H9 (cell line): ENCODE measurements at regions not wholly inside any gene's neighbourhood (a gene's known extent, or its start where the extent isn't known, plus 50 kb on each side); places are given as distances from the start of the nearest gene placed in this dataset.

Experiments used
- DNase-seq: peaks from one replicate; pipeline ENCODE4 v3.0.0-alpha.2; 2017
- H2AFZ ChIP-seq: one replicate; pipeline ENCODE4 v1.6.1; 2013; ENCODE audit warnings: mild to moderate bottlenecking, low read length, control low read depth, moderate library complexity
- H2AK5ac ChIP-seq: 2 replicates; pipeline ENCODE4 v1.6.1; 2013; ENCODE audit warnings: low read length, control low read depth, mixed read lengths; ENCODE audit not compliant: insufficient read length
- H2BK120ac ChIP-seq: one replicate; pipeline ENCODE4 v1.6.1; 2013; ENCODE audit warnings: low read depth, mild to moderate bottlenecking, low read length, control low read depth, inconsistent platforms; ENCODE audit not compliant: poor library complexity, severe bottlenecking
- H2BK12ac ChIP-seq: 2 replicates; pipeline ENCODE4 v1.6.1; 2013; ENCODE audit warnings: low read length, control low read depth, mixed read lengths, low read depth; ENCODE audit not compliant: insufficient read length
- H2BK15ac ChIP-seq: 2 replicates; pipeline ENCODE4 v1.6.1; 2013; ENCODE audit warnings: low read depth, low read length, control low read depth
- H2BK20ac ChIP-seq: one replicate; pipeline ENCODE4 v1.6.1; 2013; ENCODE audit warnings: low read depth, mild to moderate bottlenecking, low read length, control low read depth, inconsistent platforms; ENCODE audit not compliant: poor library complexity, severe bottlenecking
- H2BK5ac ChIP-seq: 2 replicates; pipeline ENCODE4 v1.6.1; 2013; ENCODE audit warnings: low read length, control low read depth, mixed read lengths; ENCODE audit not compliant: insufficient read length
- H3K14ac ChIP-seq: 2 replicates; pipeline ENCODE4 v1.6.1; 2013; ENCODE audit warnings: low read length, control low read depth; ENCODE audit not compliant: insufficient read depth
- H3K18ac ChIP-seq: 2 replicates; pipeline ENCODE4 v1.6.1; 2013; ENCODE audit warnings: low read depth, mild to moderate bottlenecking, mixed read lengths, low read length, control low read depth; ENCODE audit not compliant: insufficient read length
- H3K23ac ChIP-seq: 2 replicates; pipeline ENCODE4 v1.6.1; 2013; ENCODE audit warnings: low read length, control low read depth, mixed read lengths, low read depth; ENCODE audit not compliant: insufficient read length
- H3K23me2 ChIP-seq: 2 replicates; pipeline ENCODE4 v1.6.1; 2013; ENCODE audit warnings: low read depth, mild to moderate bottlenecking, mixed read lengths, low read length, control low read depth; ENCODE audit not compliant: insufficient read length, poor library complexity, severe bottlenecking
- H3K27ac ChIP-seq: 2 replicates; pipeline ENCODE4 v1.5.1; 2013; ENCODE audit warnings: low read length, control low read depth, mixed read lengths, low read depth; ENCODE audit not compliant: insufficient read length
- H3K27me3 ChIP-seq: 2 replicates; pipeline ENCODE4 v1.6.1; 2013; ENCODE audit warnings: low read length, control low read depth, inconsistent platforms; ENCODE audit not compliant: insufficient read depth
- H3K4ac ChIP-seq: 2 replicates; pipeline ENCODE4 v1.6.1; 2013; ENCODE audit warnings: low read depth, mild to moderate bottlenecking, control low read depth, inconsistent platforms, low read length, moderate library complexity
- H3K4me1 ChIP-seq: 2 replicates; pipeline ENCODE4 v1.6.1; 2013; ENCODE audit warnings: low read length, control low read depth, inconsistent platforms; ENCODE audit not compliant: insufficient read depth
- H3K4me2 ChIP-seq: 2 replicates; pipeline ENCODE4 v1.6.1; 2013; ENCODE audit warnings: low read length, control low read depth, mixed read lengths; ENCODE audit not compliant: insufficient read length, insufficient read depth
- H3K56ac ChIP-seq: 2 replicates; pipeline ENCODE4 v1.6.1; 2013; ENCODE audit warnings: low read depth, mild to moderate bottlenecking, mixed read lengths, low read length, control low read depth; ENCODE audit not compliant: insufficient read length
- H3K79me1 ChIP-seq: 2 replicates; pipeline ENCODE4 v1.6.1; 2013; ENCODE audit warnings: low read depth, mild to moderate bottlenecking, moderate library complexity, low read length, control low read depth, inconsistent platforms; ENCODE audit not compliant: insufficient read depth, poor library complexity, severe bottlenecking
- H3K79me2 ChIP-seq: 2 replicates; pipeline ENCODE4 v1.6.1; 2013; ENCODE audit warnings: low read length, control low read depth, inconsistent platforms; ENCODE audit not compliant: insufficient read depth
- H3K9ac ChIP-seq: 2 replicates; pipeline ENCODE4 v1.6.1; 2013; ENCODE audit warnings: low read length, control low read depth, mixed read lengths; ENCODE audit not compliant: insufficient read length; ENCODE audit errors: extremely low read depth
- H3K9me3 ChIP-seq: one replicate; pipeline ENCODE4 v1.6.1; 2013; ENCODE audit warnings: low read depth, low read length, inconsistent platforms; ENCODE audit not compliant: control insufficient read depth
- H3T11ph ChIP-seq: one replicate; pipeline ENCODE4 v1.6.1; 2013; ENCODE audit warnings: mild to moderate bottlenecking, low read length, control low read depth, inconsistent platforms
- H4K20me1 ChIP-seq: one replicate; pipeline ENCODE4 v1.6.1; 2013; ENCODE audit not compliant: control insufficient read depth, insufficient read length, insufficient read depth
- H4K5ac ChIP-seq: 2 replicates; pipeline ENCODE4 v1.6.1; 2013; ENCODE audit warnings: low read depth, mild to moderate bottlenecking, mixed read lengths, low read length, control low read depth; ENCODE audit not compliant: insufficient read length
- H4K8ac ChIP-seq: replicated peaks from 2 replicates; pipeline ENCODE4 v1.6.1; 2013; ENCODE audit warnings: low read length, control low read depth, mixed read lengths, low read depth; ENCODE audit not compliant: insufficient read length
- H4K91ac ChIP-seq: 2 replicates; pipeline ENCODE4 v1.6.1; 2013; ENCODE audit warnings: low read depth, mild to moderate bottlenecking, moderate library complexity, mixed read lengths, low read length, control low read depth; ENCODE audit not compliant: insufficient read length
- H3K27ac Mint-ChIP-seq, 3 experiments: 2 replicates in 2 of 3; 3 replicates in 1 of 3; pipeline ENCODE4 v1.8.0; 2020 to 2021; ENCODE audit warnings: mixed read lengths in 3 of 3, mild to moderate bottlenecking in 1 of 3, moderate library complexity in 1 of 3
- H3K27me3 Mint-ChIP-seq: 2 replicates; pipeline ENCODE4 v1.8.0; 2021; ENCODE audit warnings: low read depth, mild to moderate bottlenecking, moderate library complexity, mixed read lengths
- H3K36me3 Mint-ChIP-seq, 3 experiments: 2 replicates in 2 of 3; 3 replicates in 1 of 3; pipeline ENCODE4 v1.8.0; 2020 to 2021; ENCODE audit warnings: low read depth in 3 of 3, mixed read lengths in 3 of 3; ENCODE audit not compliant: insufficient read depth in 1 of 3
- H3K4me1 Mint-ChIP-seq, 2 experiments: 2 replicates each; pipeline ENCODE4 v1.8.0; 2020; ENCODE audit warnings: mixed read lengths in 2 of 2
- H3K4me3 Mint-ChIP-seq, 2 experiments: 2 replicates in 1 of 2; 3 replicates in 1 of 2; pipeline ENCODE4 v1.8.0; 2020 to 2021; ENCODE audit warnings: mild to moderate bottlenecking in 2 of 2, mixed read lengths in 2 of 2, moderate library complexity in 1 of 2
- H3K9me3 Mint-ChIP-seq, 2 experiments: 2 replicates in 1 of 2; 3 replicates in 1 of 2; pipeline ENCODE4 v1.8.0; 2020; ENCODE audit warnings: mild to moderate bottlenecking in 2 of 2, mixed read lengths in 2 of 2, moderate library complexity in 1 of 2
- CTCF ChIP-seq: fragments of 200-600 bp; sonication (generic); conservative IDR thresholded peaks from 3 replicates; pipeline ENCODE4 v1.8.0; 2021; ENCODE audit warnings: antibody characterized with exemption, mild to moderate bottlenecking
- WGBS: extraction: QIAGEN DNeasy Blood & Tissue Kit; methylation state at CpG from one replicate; pipeline ENCODE4 v1.1.7; 2013; ENCODE audit warnings: missing lambda C conversion rate, low lambda C conversion rate, mixed read lengths; ENCODE audit not compliant: insufficient read length; ENCODE audit errors: extremely low coverage; 5-methylcytosine and 5-hydroxymethylcytosine counted together

GRCh38 chr6:40888456-40888990 is 150.5 kb downstream of the UNC5CL start:
- Histone ChIP-seq H3K14ac (no peak overlapping the region), H4K20me1 (no peaks in the 10 kb centered on the region), H3K18ac (no peak overlapping the region), H3K9me3 (no peaks in the 10 kb centered on the region), H3K27me3 (no peaks in the 10 kb centered on the region), H2BK120ac (no peak overlapping the region), H3K4ac (no peak overlapping the region), H2BK5ac (no peak overlapping the region), H3K56ac (no peak overlapping the region), H3K4me1 (no peaks in the 10 kb centered on the region), H2AK5ac (no peak overlapping the region), H2AFZ (no peak overlapping the region), H4K8ac (no peak overlapping the region), H3K9ac (no peak overlapping the region), H4K5ac (no peak overlapping the region), H3T11ph (no peak overlapping the region), H2BK12ac (no peak overlapping the region), H3K4me2 (no peak overlapping the region), H4K91ac (no peak overlapping the region), H3K27ac (no peak overlapping the region), H2BK20ac (no peak overlapping the region), H2BK15ac (no peak overlapping the region), H3K23ac (no peak overlapping the region), H3K79me2 (no peaks in the 10 kb centered on the region), H3K23me2 (no peaks in the 10 kb centered on the region), H3K79me1 (no peaks in the 10 kb centered on the region)
- Mint-ChIP-seq H3K9me3 (no peaks in the 10 kb centered on the region), H3K4me3 (no peak overlapping the region), H3K27me3 (peaks cover 11% of the 10 kb centered on the region), H3K36me3 (no peaks in the 10 kb centered on the region), H3K27ac (no peak overlapping the region), H3K4me1 (peaks cover 0 to 8% of the 10 kb centered on the region in 2 experiments; a peak in 2 of 4 replicates)
- no peak for DNase-seq
- no CpG with 5 or more reads among the region's 3 CpGs for WGBS
- no peak for TF ChIP-seq CTCF
